ENCODE measurements at regions not wholly inside any gene's neighbourhood (a gene's known extent, or its start where the extent isn't known, plus 50 kb on each side); places are given as distances from the start of the nearest gene placed in this dataset.

DNA sequence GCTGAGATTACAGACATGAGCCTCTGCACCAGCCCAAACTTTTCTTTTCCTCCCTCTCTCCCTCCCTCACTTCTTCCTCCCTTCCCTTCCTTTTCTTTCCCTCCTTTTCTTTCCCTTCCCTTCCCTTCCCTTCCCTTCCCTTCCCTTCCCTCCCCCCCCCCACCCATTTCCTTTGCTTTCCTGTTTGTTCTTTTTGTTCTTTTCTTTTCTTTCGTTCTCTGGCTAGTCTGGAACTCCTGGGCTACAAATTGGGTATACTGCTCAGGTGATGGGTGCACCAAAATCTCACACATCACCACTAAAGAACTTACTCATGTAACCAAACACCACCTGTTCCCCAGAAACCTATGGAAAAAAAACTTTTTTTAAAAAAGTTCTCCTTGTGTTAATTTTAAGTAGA, 174.8 kb upstream of the CHODL start:
- H3K4me3 ChIP-seq (replicated peaks in 1 of 3; ENCODE audit: insufficient read depth in 1 of 3, low read depth in 1 of 3, low read length in 3 of 3), result no peak overlapping the region
- no peak overlapping the region for H2AFZ ChIP-seq (ENCODE audit: low read depth, low read length)
- no peaks in the 10 kb centered on the region for H3K9me3 ChIP-seq (replicated peaks; ENCODE audit: control insufficient read depth, insufficient read depth, low read length)
- H3K36me3 ChIP-seq (ENCODE audit: control insufficient read depth in 2 of 2, extremely low read depth in 1 of 2, insufficient read depth in 2 of 2, low read length in 2 of 2), result no peaks in the 10 kb centered on the region
- CTCF ChIA-PET, result no interaction called here
- intact Hi-C loops (cut with micrococcal nuclease) (no loop called here), dilution Hi-C loops (cut with MboI; ENCODE audit: extremely low pct_ligation_motif_present, low sequenced_read_pairs) (no loop called here)
- no peaks in the 10 kb centered on the region for H3K27me3 ChIP-seq (ENCODE audit: control insufficient read depth in 2 of 2, insufficient read depth in 2 of 2, low read length in 2 of 2)
- no peaks in the 10 kb centered on the region for H3K9me1 ChIP-seq (replicated peaks; ENCODE audit: control insufficient read depth, extremely low read depth, insufficient read depth, low read length)
- no peak overlapping the region for H3K9ac ChIP-seq (replicated peaks; ENCODE audit: extremely low read depth, insufficient read depth, low read length)
- TF ChIP-seq, protein P1, sequence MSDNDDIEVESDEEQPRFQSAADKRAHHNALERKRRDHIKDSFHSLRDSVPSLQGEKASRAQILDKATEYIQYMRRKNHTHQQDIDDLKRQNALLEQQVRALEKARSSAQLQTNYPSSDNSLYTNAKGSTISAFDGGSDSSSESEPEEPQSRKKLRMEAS (IDR thresholded peaks at IDR 0.05; ENCODE audit: insufficient read depth, insufficient read length), result no peak
- TF ChIP-seq JUN (IDR thresholded peaks at IDR 0.05; ENCODE audit: borderline replicate concordance, insufficient read depth, insufficient read length, low read depth) (no peak), MYC (IDR thresholded peaks at IDR 0.05; ENCODE audit: low read depth, low read length) (no peak), EZH2 (IDR thresholded peaks at IDR 0.05; ENCODE audit: borderline replicate concordance, low read depth, low read length, severe bottlenecking) (no peak), POLR2A (IDR thresholded peaks at IDR 0.05; ENCODE audit: low read depth, low read length) (no peak), GATA2 (IDR thresholded peaks at IDR 0.05; ENCODE audit: insufficient read depth, insufficient read length, low read depth, low read length) (no peak), POLR2AphosphoS5 (IDR thresholded peaks at IDR 0.05; ENCODE audit: insufficient read depth, low read depth, low read length) (no peak), FOS (IDR thresholded peaks at IDR 0.05; ENCODE audit: borderline replicate concordance, insufficient read depth, low read length) (no peak)
- TF ChIP-seq, protein P2, sequence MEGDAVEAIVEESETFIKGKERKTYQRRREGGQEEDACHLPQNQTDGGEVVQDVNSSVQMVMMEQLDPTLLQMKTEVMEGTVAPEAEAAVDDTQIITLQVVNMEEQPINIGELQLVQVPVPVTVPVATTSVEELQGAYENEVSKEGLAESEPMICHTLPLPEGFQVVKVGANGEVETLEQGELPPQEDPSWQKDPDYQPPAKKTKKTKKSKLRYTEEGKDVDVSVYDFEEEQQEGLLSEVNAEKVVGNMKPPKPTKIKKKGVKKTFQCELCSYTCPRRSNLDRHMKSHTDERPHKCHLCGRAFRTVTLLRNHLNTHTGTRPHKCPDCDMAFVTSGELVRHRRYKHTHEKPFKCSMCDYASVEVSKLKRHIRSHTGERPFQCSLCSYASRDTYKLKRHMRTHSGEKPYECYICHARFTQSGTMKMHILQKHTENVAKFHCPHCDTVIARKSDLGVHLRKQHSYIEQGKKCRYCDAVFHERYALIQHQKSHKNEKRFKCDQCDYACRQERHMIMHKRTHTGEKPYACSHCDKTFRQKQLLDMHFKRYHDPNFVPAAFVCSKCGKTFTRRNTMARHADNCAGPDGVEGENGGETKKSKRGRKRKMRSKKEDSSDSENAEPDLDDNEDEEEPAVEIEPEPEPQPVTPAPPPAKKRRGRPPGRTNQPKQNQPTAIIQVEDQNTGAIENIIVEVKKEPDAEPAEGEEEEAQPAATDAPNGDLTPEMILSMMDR (IDR thresholded peaks at IDR 0.05; ENCODE audit: extremely low read depth in 1 of 2, insufficient read depth in 1 of 2, low read depth in 1 of 2, low read length in 2 of 2), result no peak
- FAIRE-seq (no peak), DNase-seq (ENCODE audit: low read depth, low spot score) (no peak)
- H3K27ac ChIP-seq (ENCODE audit: insufficient read depth, low read depth, low read length), result no peak overlapping the region
- H4K20me1 ChIP-seq (replicated peaks; ENCODE audit: control insufficient read depth, extremely low read depth, insufficient read depth, low read length), result no peaks in the 10 kb centered on the region
- H3K79me2 ChIP-seq (ENCODE audit: control insufficient read depth, insufficient read depth, low read length), result no peaks in the 10 kb centered on the region
- no TSS peak for BruUV-seq (replicated peaks)
- H3K4me2 ChIP-seq (ENCODE audit: insufficient read depth, low read length), result no peak overlapping the region
- POLR2A ChIA-PET, result no interaction called here
- no peaks in the 10 kb centered on the region for H3K4me1 ChIP-seq (ENCODE audit: control insufficient read depth, extremely low read depth, insufficient read depth, low read length)

Measured in endothelial cell of umbilical vein (primary cell).